ENCODE measurements at regions not wholly inside any gene's neighbourhood (a gene's known extent, or its start where the extent isn't known, plus 50 kb on each side); places are given as distances from the start of the nearest gene placed in this dataset.

GRCh38 chr2:59074071-59074470, 832.9 kb upstream of the FANCL start:
- no peak overlapping the region for H3K27ac ChIP-seq
- H3K27me3 ChIP-seq: no peaks in the 10 kb centered on the region
- no peak overlapping the region for H3K4me2 ChIP-seq
- H3K9me3 ChIP-seq: no peaks in the 10 kb centered on the region
- no peak overlapping the region for H3K9ac ChIP-seq
- H3K36me3 ChIP-seq: no peaks in the 10 kb centered on the region
- H4K20me1 ChIP-seq: no peaks in the 10 kb centered on the region
- TF ChIP-seq Cebpa-rat (IDR thresholded peaks at IDR 0.05): no peak
- no peaks in the 10 kb centered on the region for H3K4me1 ChIP-seq
- H3K4me3 ChIP-seq: no peak overlapping the region

GRCh38 chr2:59073286-59073685, 832.2 kb upstream of the FANCL start:
- Histone ChIP-seq H3K9me3 (no peaks in the 10 kb centered on the region), H3K4me2 (no peak overlapping the region), H3K27me3 (no peaks in the 10 kb centered on the region), H3K36me3 (no peaks in the 10 kb centered on the region), H4K20me1 (no peaks in the 10 kb centered on the region), H3K27ac (no peak overlapping the region), H3K4me1 (no peaks in the 10 kb centered on the region), H3K4me3 (no peak overlapping the region), H3K9ac (no peak overlapping the region)
- no peak for TF ChIP-seq Cebpa-rat (IDR thresholded peaks at IDR 0.05)

- Histone ChIP-seq H3K9me3 (peaks cover 6% of the 10 kb centered on the region), H3K4me3 (no peak overlapping the region), H4K20me1 (no peaks in the 10 kb centered on the region), H3K4me2 (no peak overlapping the region), H3K27ac (no peak overlapping the region), H3K27me3 (no peaks in the 10 kb centered on the region), H3K36me3 (no peaks in the 10 kb centered on the region), H3K9ac (no peak overlapping the region), H3K4me1 (no peaks in the 10 kb centered on the region)
- no peak for TF ChIP-seq Cebpa-rat (IDR thresholded peaks at IDR 0.05)
Measured at GRCh38 chr2:59068255-59068654, 827.1 kb upstream of the FANCL start.

GRCh38 chr2:59066787-59067399, 825.8 kb upstream of the FANCL start:
- H3K4me2 ChIP-seq: no peak overlapping the region
- no peaks in the 10 kb centered on the region for H4K20me1 ChIP-seq
- H3K27me3 ChIP-seq: no peaks in the 10 kb centered on the region
- no peaks in the 10 kb centered on the region for H3K4me1 ChIP-seq
- no peak overlapping the region for H3K27ac ChIP-seq
- H3K4me3 ChIP-seq: no peak overlapping the region
- no peaks in the 10 kb centered on the region for H3K36me3 ChIP-seq
- no peak overlapping the region for H3K9ac ChIP-seq
- no peak for TF ChIP-seq Cebpa-rat (IDR thresholded peaks at IDR 0.05)
- peaks cover 6% of the 10 kb centered on the region for H3K9me3 ChIP-seq

- H4K20me1 ChIP-seq: no peaks in the 10 kb centered on the region
- no peaks in the 10 kb centered on the region for H3K9me3 ChIP-seq
- TF ChIP-seq Cebpa-rat (IDR thresholded peaks at IDR 0.05): no peak
- no peaks in the 10 kb centered on the region for H3K36me3 ChIP-seq
- no peaks in the 10 kb centered on the region for H3K27me3 ChIP-seq
- H3K4me2 ChIP-seq: no peak overlapping the region
- H3K9ac ChIP-seq: no peak overlapping the region
- no peaks in the 10 kb centered on the region for H3K4me1 ChIP-seq
- no peak overlapping the region for H3K4me3 ChIP-seq
- H3K27ac ChIP-seq: no peak overlapping the region
Measured at GRCh38 chr2:59047373-59047995, 806.4 kb upstream of the FANCL start.

GRCh38 chr2:59046401-59047372, 805.6 kb upstream of the FANCL start:
- H3K9me3 ChIP-seq: no peaks in the 10 kb centered on the region
- H3K9ac ChIP-seq: no peak overlapping the region

GRCh38 chr2:59044736-59045135, 803.6 kb upstream of the FANCL start:
- Histone ChIP-seq H3K4me2 (no peak overlapping the region), H3K9me3 (no peaks in the 10 kb centered on the region), H3K9ac (no peak overlapping the region), H3K4me1 (no peaks in the 10 kb centered on the region), H3K36me3 (no peaks in the 10 kb centered on the region), H4K20me1 (no peaks in the 10 kb centered on the region), H3K27ac (no peak overlapping the region), H3K27me3 (no peaks in the 10 kb centered on the region), H3K4me3 (no peak overlapping the region)
- no peak for TF ChIP-seq Cebpa-rat (IDR thresholded peaks at IDR 0.05)

More at GRCh38 chr2:59046401-59047372, 805.6 kb upstream of the FANCL start:
- H3K27me3 ChIP-seq: no peaks in the 10 kb centered on the region
- H4K20me1 ChIP-seq: no peaks in the 10 kb centered on the region
- no peak overlapping the region for H3K4me3 ChIP-seq
- H3K4me2 ChIP-seq: no peak overlapping the region
- no peaks in the 10 kb centered on the region for H3K36me3 ChIP-seq
- H3K4me1 ChIP-seq: no peaks in the 10 kb centered on the region
- no peak overlapping the region for H3K27ac ChIP-seq
- TF ChIP-seq Cebpa-rat (IDR thresholded peaks at IDR 0.05): no peak

- Histone ChIP-seq H3K9me3 (no peaks in the 10 kb centered on the region), H3K4me3 (no peak overlapping the region), H3K27ac (no peak overlapping the region), H3K9ac (no peak overlapping the region), H3K4me1 (no peaks in the 10 kb centered on the region), H3K4me2 (no peak overlapping the region), H4K20me1 (no peaks in the 10 kb centered on the region), H3K27me3 (no peaks in the 10 kb centered on the region), H3K36me3 (no peaks in the 10 kb centered on the region)
- TF ChIP-seq Cebpa-rat (IDR thresholded peaks at IDR 0.05): no peak
Measured at GRCh38 chr2:59041139-59041538, 800.0 kb upstream of the FANCL start.

- H3K4me3 ChIP-seq: no peak overlapping the region
- H3K27ac ChIP-seq: no peak overlapping the region
- no peaks in the 10 kb centered on the region for H3K36me3 ChIP-seq
- no peaks in the 10 kb centered on the region for H4K20me1 ChIP-seq
- no peaks in the 10 kb centered on the region for H3K4me1 ChIP-seq
- H3K27me3 ChIP-seq: no peaks in the 10 kb centered on the region
- no peaks in the 10 kb centered on the region for H3K9me3 ChIP-seq
- H3K4me2 ChIP-seq: no peak overlapping the region
- no peak for TF ChIP-seq Cebpa-rat (IDR thresholded peaks at IDR 0.05)
- H3K9ac ChIP-seq: no peak overlapping the region
Measured at GRCh38 chr2:59034837-59035236, 793.7 kb upstream of the FANCL start.

- H3K36me3 ChIP-seq: no peaks in the 10 kb centered on the region
- no peak overlapping the region for H3K4me2 ChIP-seq
- no peaks in the 10 kb centered on the region for H3K27me3 ChIP-seq
- no peak overlapping the region for H3K4me3 ChIP-seq
- H3K27ac ChIP-seq: no peak overlapping the region
- H3K9me3 ChIP-seq: no peaks in the 10 kb centered on the region
- TF ChIP-seq Cebpa-rat (IDR thresholded peaks at IDR 0.05): no peak
- H3K9ac ChIP-seq: no peak overlapping the region
- H4K20me1 ChIP-seq: no peaks in the 10 kb centered on the region
- no peaks in the 10 kb centered on the region for H3K4me1 ChIP-seq
Measured at GRCh38 chr2:59034106-59034505, 793.0 kb upstream of the FANCL start.
